Mesenteric fat pad (tissue), 1 donor: ENCODE measurements at regions not wholly inside any gene's neighbourhood (a gene's known extent, or its start where the extent isn't known, plus 50 kb on each side); places are given as distances from the start of the nearest gene placed in this dataset.
A peak's percentile ranks its signal among the peaks of the same experiment; 100 is the strongest.

Experiments used
- DNase-seq: peaks from one replicate; pipeline ENCODE4 v3.0.0-alpha.2; 2020; ENCODE audit warnings: low spot score
- donor health status: DM: yes; HTN: yes; CAD: no.

GRCh38 chr10:124288928-124289850, 129.5 kb downstream of the OAT start:
- peak; percentile 87 for DNase-seq

- peak; percentile 8 for DNase-seq
Measured at GRCh38 chr10:124288486-124288885, 130.2 kb downstream of the OAT start.

GRCh38 chr10:124287791-124288190, 130.9 kb downstream of the OAT start:
- DNase-seq = peak; percentile 75

- DNase-seq = peak; percentile 60
Measured at GRCh38 chr10:124287071-124287685, 131.5 kb downstream of the OAT start.

GRCh38 chr10:124286621-124287020, 132.1 kb downstream of the OAT start:
- no peak for DNase-seq

- peak; percentile 62 for DNase-seq
Measured at GRCh38 chr10:124285587-124286527, 132.9 kb downstream of the OAT start.

GRCh38 chr10:124283949-124284250, 134.8 kb downstream of the OAT start:
- DNase-seq = no peak

GRCh38 chr10:124283215-124283948, 135.3 kb downstream of the OAT start:
- no peak for DNase-seq

GRCh38 chr10:124282326-124282725, 136.4 kb downstream of the OAT start:
- no peak for DNase-seq

GRCh38 chr10:124281666-124282065, 137.1 kb downstream of the OAT start:
- DNase-seq = no peak

GRCh38 chr10:124280916-124281315, 137.8 kb downstream of the OAT start:
- no peak for DNase-seq

- DNase-seq = no peak
Measured at GRCh38 chr10:124279882-124280281, 138.8 kb downstream of the OAT start.

GRCh38 chr10:124279298-124279697, 139.4 kb downstream of the OAT start:
- no peak for DNase-seq

- no peak for DNase-seq
Measured at GRCh38 chr10:124278356-124278755, 140.4 kb downstream of the OAT start.

GRCh38 chr10:124273141-124273540, 145.6 kb downstream of the OAT start:
- DNase-seq = no peak

- DNase-seq = no peak
Measured at GRCh38 chr10:124271676-124272075, 147.0 kb downstream of the OAT start.

- no peak for DNase-seq
Measured at GRCh38 chr10:124270530-124271327, 148.0 kb downstream of the OAT start.

- DNase-seq = no peak
Measured at GRCh38 chr10:124268976-124269375, 149.7 kb downstream of the OAT start.

GRCh38 chr10:124267911-124268549, 150.7 kb downstream of the OAT start:
- DNase-seq = no peak
